ENCODE measurements at regions not wholly inside any gene's neighbourhood (a gene's known extent, or its start where the extent isn't known, plus 50 kb on each side); places are given as distances from the start of the nearest gene placed in this dataset.

- TF ChIP-seq MAX (IDR thresholded peaks at IDR 0.05) = no peak
- no peak for TF ChIP-seq CTCF (IDR thresholded peaks at IDR 0.05; ENCODE audit: low read depth, low read length, missing input control)
- TF ChIP-seq RAD21 (IDR thresholded peaks at IDR 0.05) = no peak
- TF ChIP-seq GABPA (IDR thresholded peaks at IDR 0.05 in 1 of 2, conservative IDR thresholded peaks at IDR 0.05 in 1 of 2) = no peak
- TF ChIP-seq YY1 (IDR thresholded peaks at IDR 0.05) = no peak
- TF ChIP-seq ATF3 (IDR thresholded peaks at IDR 0.05) = no peak
- TF ChIP-seq JUND (IDR thresholded peaks at IDR 0.05) = no peak
- TF ChIP-seq HNF4A (conservative IDR thresholded peaks at IDR 0.05) = no peak
- TF ChIP-seq REST (IDR thresholded peaks at IDR 0.05) = no peak
- no peak for TF ChIP-seq TAF1 (conservative IDR thresholded peaks at IDR 0.05)
- no peak for TF ChIP-seq NR2F2 (IDR thresholded peaks at IDR 0.05)
- TF ChIP-seq RXRA (IDR thresholded peaks at IDR 0.05) = no peak
- no peak for TF ChIP-seq SP1 (IDR thresholded peaks at IDR 0.05)
- no peak for TF ChIP-seq HNF4G (IDR thresholded peaks at IDR 0.05)
These were observed 172.7 kb upstream of the GDF10 start for GRCh38 chr10:47127188-47127785.

Measured in liver (tissue), 3 donors.